PC-3 (cell line): ENCODE measurements at regions not wholly inside any gene's neighbourhood (a gene's known extent, or its start where the extent isn't known, plus 50 kb on each side); places are given as distances from the start of the nearest gene placed in this dataset.

ENCODE experiments used
- CTCF ChIP-seq: fragments of 300-600 bp; sonication (generic); conservative IDR thresholded peaks from 2 replicates; pipeline ENCODE4 v1.5.1; 2017; ENCODE audit warnings: antibody characterized with exemption, low read depth, mild to moderate bottlenecking, low read length
- EZH2 ChIP-seq: fragments of 300-600 bp; sonication (generic); IDR thresholded peaks from one replicate; pipeline ENCODE4 v1.6.1; 2017; ENCODE audit warnings: antibody characterized with exemption, mild to moderate bottlenecking, low read length; ENCODE audit not compliant: unreplicated experiment

GRCh38 chr1:181155339-181155738, 66.8 kb downstream of the IER5 start:
- TF ChIP-seq EZH2 (no peak), CTCF (no peak)
